Gastrocnemius medialis (tissue), 4 donors: ENCODE measurements at regions not wholly inside any gene's neighbourhood (a gene's known extent, or its start where the extent isn't known, plus 50 kb on each side); places are given as distances from the start of the nearest gene placed in this dataset.

Source experiments
- ATAC-seq, 2 donors: fragments of 150-250 bp; one replicate each; pipeline ENCODE4 v1.9.1; 2016
- DNase-seq, 2 donors: peaks; one replicate each; pipeline ENCODE4 v3.0.0-alpha.2; 2019
- H3K27ac ChIP-seq, 4 donors: fragments of 200-600 bp; sonication (generic); 1 replicate in 1 of 4; 2 replicates in 3 of 4; pipeline ENCODE4 v1.5.1; 2016 to 2018; ENCODE audit warnings: mild to moderate bottlenecking in 2 of 4, moderate library complexity in 1 of 4
- H3K27me3 ChIP-seq, 3 donors: fragments of 200-600 bp; sonication (generic) in 2 of 3; 1 replicate in 1 of 3; 2 replicates in 2 of 3; pipeline versions ENCODE4 v1.5.1 to v1.6.0; 2016 to 2019; ENCODE audit warnings: mild to moderate bottlenecking in 1 of 3, moderate library complexity in 1 of 3
- H3K36me3 ChIP-seq, 2 donors: fragments of 200-600 bp; sonication (generic) in 1 of 2; one replicate each; pipeline ENCODE4 v1.5.1; 2017 to 2018
- H3K4me1 ChIP-seq, 2 donors: fragments of 200-600 bp; sonication (generic) in 1 of 2; one replicate each; pipeline ENCODE4 v1.5.1; 2016 to 2017; ENCODE audit warnings: mild to moderate bottlenecking in 2 of 2
- H3K4me3 ChIP-seq, 4 donors: fragments of 200-600 bp; sonication (generic) in 3 of 4; 1 replicate in 1 of 4; 2 replicates in 3 of 4; pipeline ENCODE4 v1.5.1; 2016 to 2019; ENCODE audit warnings: mild to moderate bottlenecking in 2 of 4
- H3K9me3 ChIP-seq, 3 donors: fragments of 200-600 bp; sonication (generic) in 2 of 3; 1 replicate in 1 of 3; 2 replicates in 2 of 3; pipeline ENCODE4 v1.5.1; 2016 to 2019
- POLR2A ChIP-seq, 2 donors: fragments of 450-650 bp; IDR thresholded peaks; one replicate each; pipeline ENCODE4 v1.6.1; 2017; ENCODE audit warnings: antibody characterized with exemption in 2 of 2, mild to moderate bottlenecking in 2 of 2, moderate library complexity in 2 of 2
- in situ Hi-C, 4 donors: fragments of 200-750 bp; cut with MboI; loops; one replicate each; pipeline versions ENCODE4 v1.15.0 to v1.8.0; 2017; ENCODE audit warnings: low sequenced_read_pairs in 4 of 4
- intact Hi-C: fragments of 100-400 bp; cut with DNase I; formaldehyde crosslinking; loops from one replicate; pipeline ENCODE4 v1.15.1; 2023; ENCODE audit warnings: low total_unique reads
- TF ChIP-seq, protein P1 (sequence below), 5 experiments: fragments of 450-650 bp in 3 of 5; fragments of 200-600 bp in 2 of 5; sonication (generic) in 2 of 5; IDR thresholded peaks in 4 of 5; conservative IDR thresholded peaks in 1 of 5; 1 replicate in 4 of 5; 2 replicates in 1 of 5; pipeline ENCODE4 v1.5.1; 2016 to 2019; ENCODE audit warnings: antibody characterized with exemption in 5 of 5, mild to moderate bottlenecking in 3 of 5, moderate library complexity in 3 of 5

DNA sequence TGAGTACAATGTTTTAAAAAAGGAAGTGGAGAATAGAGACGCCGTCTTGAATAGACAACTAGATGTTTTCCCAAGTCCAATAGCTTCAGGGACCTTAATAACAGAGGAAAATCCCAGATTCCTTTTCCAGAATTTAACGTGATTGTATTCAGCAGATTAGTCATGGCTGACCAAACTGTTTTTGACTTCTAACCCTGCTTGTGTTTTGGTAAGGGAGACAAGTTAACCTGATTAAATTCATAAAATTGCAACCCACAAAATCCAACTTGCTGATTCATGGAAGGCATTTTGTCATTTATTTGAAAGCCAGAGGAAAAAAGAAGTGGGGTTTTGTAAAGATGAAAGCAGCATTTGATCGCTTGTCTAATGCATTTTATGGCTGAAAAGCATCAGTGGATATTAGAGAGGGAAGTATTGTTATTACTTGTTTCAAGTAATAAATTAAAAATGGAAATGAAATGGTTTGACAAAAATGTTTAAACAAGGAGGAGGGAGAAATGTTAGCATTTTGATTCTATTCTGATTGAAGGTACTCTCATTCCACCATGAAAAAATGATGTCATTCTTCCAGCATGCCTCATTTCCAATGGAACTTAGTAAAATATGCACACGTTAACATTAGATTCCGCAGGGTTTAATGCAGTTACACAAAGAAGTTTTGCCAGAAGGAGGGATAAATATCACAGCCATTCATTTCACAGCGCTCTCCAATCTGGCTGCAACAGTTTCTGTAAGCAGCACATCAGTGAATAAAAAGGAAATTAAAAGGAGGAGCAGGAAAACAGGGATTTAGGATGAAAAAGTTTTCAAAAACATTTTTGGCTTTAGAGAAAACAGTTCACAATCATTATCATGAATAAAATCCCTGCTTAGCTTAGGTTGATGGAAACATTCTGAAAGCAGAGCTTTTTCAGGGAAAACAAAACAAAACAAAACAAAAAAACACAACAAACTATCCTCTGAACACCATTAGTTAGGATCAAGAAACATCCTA lies 314.7 kb downstream of the PRR16 start:
- no peaks in the 10 kb centered on the region for H3K4me1 ChIP-seq
- in situ Hi-C loops (no loop called here), intact Hi-C loops (no loop called here)
- TF ChIP-seq, protein P1, sequence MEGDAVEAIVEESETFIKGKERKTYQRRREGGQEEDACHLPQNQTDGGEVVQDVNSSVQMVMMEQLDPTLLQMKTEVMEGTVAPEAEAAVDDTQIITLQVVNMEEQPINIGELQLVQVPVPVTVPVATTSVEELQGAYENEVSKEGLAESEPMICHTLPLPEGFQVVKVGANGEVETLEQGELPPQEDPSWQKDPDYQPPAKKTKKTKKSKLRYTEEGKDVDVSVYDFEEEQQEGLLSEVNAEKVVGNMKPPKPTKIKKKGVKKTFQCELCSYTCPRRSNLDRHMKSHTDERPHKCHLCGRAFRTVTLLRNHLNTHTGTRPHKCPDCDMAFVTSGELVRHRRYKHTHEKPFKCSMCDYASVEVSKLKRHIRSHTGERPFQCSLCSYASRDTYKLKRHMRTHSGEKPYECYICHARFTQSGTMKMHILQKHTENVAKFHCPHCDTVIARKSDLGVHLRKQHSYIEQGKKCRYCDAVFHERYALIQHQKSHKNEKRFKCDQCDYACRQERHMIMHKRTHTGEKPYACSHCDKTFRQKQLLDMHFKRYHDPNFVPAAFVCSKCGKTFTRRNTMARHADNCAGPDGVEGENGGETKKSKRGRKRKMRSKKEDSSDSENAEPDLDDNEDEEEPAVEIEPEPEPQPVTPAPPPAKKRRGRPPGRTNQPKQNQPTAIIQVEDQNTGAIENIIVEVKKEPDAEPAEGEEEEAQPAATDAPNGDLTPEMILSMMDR (IDR thresholded peaks at IDR 0.05 in 4 of 5, conservative IDR thresholded peaks at IDR 0.05 in 1 of 5), result no peak
- no peak for TF ChIP-seq POLR2A (IDR thresholded peaks at IDR 0.05)
- H3K9me3 ChIP-seq, result no peaks in the 10 kb centered on the region
- ATAC-seq, result no peak
- no peaks in the 10 kb centered on the region for H3K36me3 ChIP-seq
- no peak overlapping the region for H3K27ac ChIP-seq
- peak overlapping the region in 1 of 4 donors; percentile 13 for H3K4me3 ChIP-seq
- no peaks in the 10 kb centered on the region for H3K27me3 ChIP-seq
- DNase-seq, result no peak

DNA sequence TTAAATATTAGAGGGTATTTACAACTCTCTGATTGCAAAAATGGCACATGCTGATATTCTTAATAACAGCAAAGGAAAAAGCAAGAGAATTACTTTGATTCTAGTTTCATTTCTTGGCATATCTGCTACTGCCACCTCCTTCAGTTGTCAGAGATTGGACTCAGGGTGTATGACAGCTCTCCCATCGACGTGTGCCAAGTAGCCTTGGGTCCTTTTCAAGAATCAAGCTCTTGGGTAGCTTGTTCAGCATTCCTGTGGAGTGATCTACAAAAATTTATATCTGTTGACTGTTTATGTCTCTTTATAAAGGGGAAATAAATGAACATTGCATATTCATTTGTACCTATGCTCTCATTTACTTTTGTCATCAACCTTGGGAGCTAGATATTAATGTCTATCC lies 315.6 kb downstream of the PRR16 start:
- ATAC-seq, result no peak
- H3K36me3 ChIP-seq, result no peaks in the 10 kb centered on the region
- intact Hi-C loops (no loop called here), in situ Hi-C loops (no loop called here)
- TF ChIP-seq, protein P1 (IDR thresholded peaks at IDR 0.05 in 4 of 5, conservative IDR thresholded peaks at IDR 0.05 in 1 of 5), result no peak
- TF ChIP-seq POLR2A (IDR thresholded peaks at IDR 0.05), result no peak
- no peaks in the 10 kb centered on the region for H3K9me3 ChIP-seq
- no peak for DNase-seq
- peak overlapping the region in 1 of 4 donors; percentile 13 for H3K4me3 ChIP-seq
- no peaks in the 10 kb centered on the region for H3K27me3 ChIP-seq
- no peak overlapping the region for H3K27ac ChIP-seq
- no peaks in the 10 kb centered on the region for H3K4me1 ChIP-seq

DNA sequence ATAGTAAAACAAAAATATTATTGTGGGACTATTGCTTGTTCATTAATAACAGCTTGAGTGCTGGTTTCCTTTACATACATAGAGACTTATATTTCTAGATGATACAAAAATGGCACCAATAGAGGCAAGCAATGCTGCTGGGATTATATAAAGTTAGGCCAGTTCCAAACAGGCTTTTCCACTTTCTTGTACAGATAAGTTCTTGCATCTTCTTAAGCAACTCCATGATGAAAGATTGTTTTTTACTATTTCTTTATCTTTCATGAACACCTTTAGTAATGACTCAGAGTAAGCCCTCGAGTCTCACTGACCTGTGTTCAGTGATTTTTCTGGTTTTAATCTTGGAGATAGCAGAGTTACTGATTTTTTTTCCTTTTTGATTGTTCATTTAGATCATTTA lies 324.4 kb downstream of the PRR16 start:
- H3K27ac ChIP-seq, result no peak overlapping the region
- no peaks in the 10 kb centered on the region for H3K36me3 ChIP-seq
- TF ChIP-seq, protein P1 (IDR thresholded peaks at IDR 0.05 in 4 of 5, conservative IDR thresholded peaks at IDR 0.05 in 1 of 5), result no peak
- TF ChIP-seq POLR2A (IDR thresholded peaks at IDR 0.05), result no peak
- intact Hi-C loops, result no loop called here
- no peak overlapping the region for H3K4me3 ChIP-seq
- no peaks in the 10 kb centered on the region for H3K9me3 ChIP-seq
- no peaks in the 10 kb centered on the region for H3K4me1 ChIP-seq
- no peaks in the 10 kb centered on the region for H3K27me3 ChIP-seq
- in situ Hi-C loops, result no loop called here
- DNase-seq (no peak), ATAC-seq (no peak)

DNA sequence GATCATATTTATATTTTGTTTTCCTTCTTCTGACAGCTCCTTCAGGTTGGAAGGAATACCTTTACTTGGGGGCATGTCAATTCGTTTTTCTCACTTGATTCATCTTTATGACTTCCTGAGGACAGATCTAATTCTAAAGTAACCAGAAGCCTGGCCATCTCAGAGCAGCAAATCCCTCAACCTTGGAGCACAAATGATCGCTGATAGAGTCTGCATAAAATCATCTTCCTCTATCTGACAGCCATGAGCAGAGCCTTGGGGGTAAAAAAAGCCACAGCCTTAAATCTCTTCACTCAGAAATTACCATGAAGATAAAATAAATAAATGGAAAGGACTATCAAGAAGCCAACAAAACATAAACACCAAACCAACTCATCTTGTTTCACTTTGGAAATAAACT lies 325.8 kb downstream of the PRR16 start:
- Histone ChIP-seq H3K4me3 (no peak overlapping the region), H3K27ac (no peak overlapping the region), H3K27me3 (no peaks in the 10 kb centered on the region), H3K9me3 (no peaks in the 10 kb centered on the region), H3K36me3 (no peaks in the 10 kb centered on the region), H3K4me1 (no peaks in the 10 kb centered on the region)
- DNase-seq (no peak), ATAC-seq (no peak)
- in situ Hi-C loops, result no loop called here
- TF ChIP-seq, protein P1 (IDR thresholded peaks at IDR 0.05 in 4 of 5, conservative IDR thresholded peaks at IDR 0.05 in 1 of 5), result no peak
- TF ChIP-seq POLR2A (IDR thresholded peaks at IDR 0.05), result no peak
- intact Hi-C loops, result no loop called here
